GM18519 (cell line): ENCODE measurements at regions not wholly inside any gene's neighbourhood (a gene's known extent, or its start where the extent isn't known, plus 50 kb on each side); places are given as distances from the start of the nearest gene placed in this dataset.
"Not testable (repeated sequence)": the region's sequence is repeated elsewhere in the genome, so short reads cannot be mapped to it uniquely, and the experiment has no call there.

Experiments used
- ATAC-seq: cut with Tn5 transposase; IDR thresholded peaks from one replicate; pipeline ENCODE4 v1.9.1; 2021; ENCODE audit warnings: mild to moderate bottlenecking, moderate library complexity; ENCODE audit not compliant: unreplicated experiment, low FRiP score

DNA sequence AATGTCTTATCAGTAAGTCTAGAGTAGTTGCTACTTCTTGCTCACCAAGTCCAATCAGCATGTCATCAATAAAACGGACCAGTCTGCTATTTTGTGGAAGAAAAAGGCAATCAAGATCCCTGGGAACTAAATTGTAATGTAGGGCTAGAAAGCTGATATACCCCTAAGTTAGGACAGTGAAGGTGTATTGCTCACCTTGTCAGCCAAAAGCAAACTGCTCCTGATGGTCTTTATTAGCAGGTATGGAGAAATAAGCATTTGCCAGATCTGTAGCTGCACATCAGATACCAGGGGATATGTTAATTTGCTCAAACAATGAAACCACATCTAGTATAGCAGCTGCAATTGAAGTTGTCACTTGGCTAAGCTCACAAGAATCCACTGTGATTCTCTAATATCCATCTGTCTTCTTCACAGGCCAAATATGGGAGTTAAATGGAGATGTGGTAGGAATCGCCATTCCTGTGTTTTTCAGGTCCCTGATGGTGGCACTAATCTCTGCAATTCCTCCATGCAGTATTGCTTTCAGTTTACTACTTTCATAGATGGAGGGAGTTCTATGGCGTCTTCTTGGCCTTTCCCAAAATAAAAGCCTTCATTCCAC is 75.0 kb downstream of the TMEM237 start:
- no peak for ATAC-seq

DNA sequence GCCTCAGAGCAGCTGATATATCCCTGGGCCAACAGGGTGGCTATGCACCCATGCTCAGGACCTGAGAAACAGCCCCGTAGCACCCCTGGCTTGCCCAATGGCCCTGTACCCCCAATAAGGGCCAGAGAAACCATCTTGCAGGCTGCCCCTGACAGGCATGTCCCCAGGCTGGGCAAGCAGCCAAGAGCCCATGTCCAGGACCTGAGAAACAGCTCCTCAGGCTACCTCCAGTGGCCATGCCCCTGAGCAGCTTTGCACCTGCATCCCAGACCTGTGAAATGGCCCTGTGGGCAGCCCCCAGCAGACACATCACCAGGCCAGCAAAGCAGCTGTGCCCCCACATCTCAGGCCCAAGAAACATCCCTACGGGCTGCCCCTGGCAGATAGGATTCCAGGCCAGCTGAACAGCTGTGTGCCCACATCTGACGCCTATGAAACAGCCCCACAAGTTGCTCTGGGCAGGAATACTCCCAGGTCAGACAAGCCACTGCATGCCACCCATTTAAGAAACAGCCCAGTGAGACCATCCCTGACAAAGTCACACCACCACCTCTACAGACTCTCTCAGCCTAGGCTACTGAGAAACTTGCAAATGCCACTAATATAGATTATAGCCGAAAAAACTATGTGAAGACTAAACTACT is 84.1 kb downstream of the TMEM237 start:
- no peak for ATAC-seq

DNA sequence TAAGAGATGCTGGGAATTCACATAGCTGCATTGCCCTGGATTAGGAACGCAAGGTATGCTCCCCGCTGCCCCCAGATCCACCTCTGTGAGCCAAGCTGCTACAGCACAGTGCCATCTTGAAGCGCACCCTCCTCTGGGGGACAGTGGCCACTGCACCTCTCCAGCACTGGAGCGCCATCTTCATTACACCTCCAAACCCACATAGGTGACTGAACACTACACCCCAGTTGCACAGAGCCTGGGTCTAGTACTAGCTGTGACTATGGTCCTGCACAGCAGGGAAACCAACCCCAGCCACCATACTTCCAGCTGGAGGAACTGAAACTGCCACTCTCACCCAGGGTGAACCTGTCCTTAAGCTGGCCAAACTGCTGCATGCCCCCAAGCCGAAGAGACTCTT is 84.6 kb downstream of the TMEM237 start:
- no peak for ATAC-seq

GRCh38 chr2:201558232-201558631 is 85.1 kb downstream of the TMEM237 start:
- no peak for ATAC-seq

- ATAC-seq, result no peak
Observed at GRCh38 chr2:201551901-201552300, 91.4 kb downstream of the TMEM237 start.

GRCh38 chr2:201546576-201546975 is 95.0 kb downstream of the STRADB start:
- no peak for ATAC-seq

DNA sequence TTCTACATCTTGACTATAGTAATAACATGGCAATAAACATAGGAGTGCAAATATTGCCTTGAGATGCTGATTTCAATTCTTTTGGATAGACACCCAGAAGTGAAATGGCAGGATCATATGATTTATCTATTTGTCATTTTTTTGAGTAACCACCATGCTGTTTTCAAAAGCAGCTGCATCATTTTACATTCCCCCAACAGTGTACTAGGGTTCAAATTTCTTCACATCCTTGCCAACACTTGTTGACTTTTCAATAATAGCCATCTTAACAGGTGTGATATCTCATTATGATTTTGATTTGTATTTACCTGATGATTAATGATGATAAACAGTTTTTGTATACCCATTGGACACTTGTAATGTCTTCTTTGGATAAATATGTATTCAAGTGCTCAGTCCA is 90.8 kb downstream of the STRADB start:
- no peak for ATAC-seq

DNA sequence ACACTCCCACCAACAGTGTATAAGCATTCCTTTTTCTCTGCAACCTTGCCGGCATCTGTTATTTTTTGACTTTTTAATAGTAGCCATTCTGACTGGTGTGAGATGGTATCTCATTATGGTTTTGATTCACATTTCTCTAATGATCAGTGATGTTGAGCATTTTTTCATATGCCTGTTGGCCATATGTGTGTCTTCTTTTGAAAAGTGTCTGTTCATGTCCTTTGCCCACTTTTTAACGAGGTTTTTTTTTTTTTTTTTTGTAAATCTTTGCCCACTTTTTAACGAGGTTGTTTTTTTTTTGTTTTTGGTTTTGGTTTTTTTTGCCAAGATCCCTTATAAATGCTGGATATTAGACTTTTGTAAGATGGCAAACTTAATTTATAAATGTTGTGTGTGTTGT is 87.7 kb downstream of the STRADB start:
- ATAC-seq, result not testable (repeated sequence)

GRCh38 chr2:201538025-201538424 is 86.5 kb downstream of the STRADB start:
- no peak for ATAC-seq

DNA sequence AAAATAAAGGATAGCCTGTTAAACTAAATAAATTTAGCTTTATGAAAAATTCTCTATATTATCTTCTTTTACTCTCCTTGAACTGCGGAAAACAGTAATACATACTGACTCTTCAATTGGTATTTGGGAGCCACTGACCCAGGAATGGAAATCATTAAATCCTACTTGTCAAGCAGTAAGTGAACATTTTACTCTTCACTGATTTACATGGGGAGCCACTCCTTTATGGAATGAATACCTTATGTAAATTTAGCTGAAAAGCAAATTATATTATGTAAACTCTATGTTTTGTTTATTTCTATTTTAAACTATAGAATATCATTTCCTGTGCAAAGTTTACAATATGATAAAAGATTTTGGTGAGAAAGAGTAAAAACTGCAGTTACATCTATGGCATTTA is 85.2 kb downstream of the STRADB start:
- no peak for ATAC-seq

DNA sequence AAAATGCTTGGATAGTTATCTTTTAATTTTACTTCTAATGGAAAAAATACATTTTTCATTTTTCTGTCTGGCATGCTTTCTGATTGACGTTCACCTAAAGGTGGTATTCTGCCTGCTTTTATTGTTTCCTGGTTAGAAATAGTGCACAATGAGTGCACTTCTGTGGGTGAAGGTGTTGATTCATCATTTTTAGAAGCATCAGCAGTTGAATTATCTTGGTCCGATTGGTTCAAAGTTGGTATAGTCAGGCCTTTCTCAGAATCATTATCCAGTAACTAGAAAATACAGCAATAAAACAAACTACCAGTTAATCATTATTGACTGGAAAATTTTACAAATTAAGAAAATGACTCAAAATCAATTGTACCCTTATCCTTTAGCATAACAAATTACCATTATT is 84.5 kb downstream of the STRADB start:
- ATAC-seq, result no peak

GRCh38 chr2:201532686-201533304 is 81.3 kb downstream of the STRADB start:
- peak; percentile 83 for ATAC-seq
